ENCODE measurements at regions not wholly inside any gene's neighbourhood (a gene's known extent, or its start where the extent isn't known, plus 50 kb on each side); places are given as distances from the start of the nearest gene placed in this dataset.

GRCh38 chr9:91024841-91025240 lies 223.2 kb downstream of the SYK start:
- no peak for DNase-seq (ENCODE audit: low spot score)

DNA sequence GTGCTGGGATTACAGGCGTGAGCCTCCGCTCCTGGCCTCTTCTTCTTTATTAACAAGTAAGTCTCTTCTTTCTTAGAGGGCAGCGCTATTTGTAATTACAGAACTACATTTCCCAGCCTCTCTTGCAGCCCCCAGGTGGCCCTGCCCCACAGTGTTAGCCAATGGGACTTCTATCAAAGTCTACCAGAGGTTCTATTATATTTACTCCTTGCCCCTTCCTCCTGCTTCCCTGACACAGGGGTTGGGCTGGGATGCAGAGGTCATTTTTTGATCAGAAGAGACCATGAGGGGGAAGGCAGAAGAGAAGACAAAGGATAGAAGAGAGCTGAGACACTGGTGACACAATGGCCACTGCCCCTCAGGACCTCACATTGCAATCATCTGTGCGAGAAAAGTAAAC lies 224.2 kb downstream of the SYK start:
- DNase-seq (ENCODE audit: low spot score), result no peak

DNA sequence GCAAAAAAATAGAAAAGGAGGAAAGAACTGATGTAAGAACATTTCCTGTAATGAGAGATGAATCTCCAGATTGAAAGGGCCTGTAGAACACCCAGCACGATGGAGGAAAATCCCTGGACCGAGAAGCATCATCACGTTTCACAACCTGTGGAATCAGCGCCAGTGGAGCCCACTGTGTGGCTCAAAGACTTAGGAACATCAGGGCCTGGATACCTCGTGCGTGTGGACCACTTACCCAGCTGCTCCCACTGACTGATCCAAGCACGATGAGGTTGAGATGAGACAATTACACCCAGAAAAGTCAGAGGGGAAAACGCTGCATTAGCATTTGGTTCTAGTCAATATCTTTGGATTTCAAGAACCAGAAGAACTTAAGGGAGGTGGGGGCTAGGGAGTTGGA lies 224.6 kb downstream of the SYK start:
- DNase-seq (ENCODE audit: low spot score), result no peak

GRCh38 chr9:91027005-91027404 lies 225.4 kb downstream of the SYK start:
- no peak for DNase-seq (ENCODE audit: low spot score)

DNA sequence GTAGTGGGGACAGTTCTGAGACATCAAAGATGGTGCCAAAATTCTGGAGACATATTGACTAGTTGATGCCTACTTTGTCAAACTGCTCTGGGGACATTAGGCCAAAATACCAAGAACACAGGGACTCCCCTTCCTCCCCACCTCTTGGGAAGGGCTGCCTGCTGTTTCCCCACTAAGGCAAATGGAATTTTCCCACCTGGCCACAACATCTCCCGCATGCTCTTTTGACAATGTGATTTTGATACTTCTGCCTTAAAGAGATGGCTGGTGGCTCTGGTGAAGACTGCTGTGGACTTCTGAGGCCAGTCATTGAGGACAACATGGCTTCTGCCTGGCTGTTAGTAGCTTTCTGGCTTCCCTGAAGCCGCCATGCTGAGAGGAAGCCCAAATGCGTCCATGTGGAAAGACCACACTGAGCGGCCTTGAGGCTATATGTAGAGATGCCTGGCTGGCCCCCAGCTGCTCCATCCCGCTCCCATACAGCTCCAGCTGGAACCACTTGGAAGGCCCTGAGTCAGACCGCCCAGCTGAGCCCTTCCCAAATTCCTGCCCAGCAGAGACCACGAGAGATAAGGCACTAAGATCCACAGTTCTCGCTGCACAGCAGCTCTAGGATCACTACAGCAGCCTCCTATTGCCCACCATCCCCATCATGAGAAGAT lies 226.7 kb downstream of the SYK start:
- DNase-seq (ENCODE audit: low spot score), result no peak

DNA sequence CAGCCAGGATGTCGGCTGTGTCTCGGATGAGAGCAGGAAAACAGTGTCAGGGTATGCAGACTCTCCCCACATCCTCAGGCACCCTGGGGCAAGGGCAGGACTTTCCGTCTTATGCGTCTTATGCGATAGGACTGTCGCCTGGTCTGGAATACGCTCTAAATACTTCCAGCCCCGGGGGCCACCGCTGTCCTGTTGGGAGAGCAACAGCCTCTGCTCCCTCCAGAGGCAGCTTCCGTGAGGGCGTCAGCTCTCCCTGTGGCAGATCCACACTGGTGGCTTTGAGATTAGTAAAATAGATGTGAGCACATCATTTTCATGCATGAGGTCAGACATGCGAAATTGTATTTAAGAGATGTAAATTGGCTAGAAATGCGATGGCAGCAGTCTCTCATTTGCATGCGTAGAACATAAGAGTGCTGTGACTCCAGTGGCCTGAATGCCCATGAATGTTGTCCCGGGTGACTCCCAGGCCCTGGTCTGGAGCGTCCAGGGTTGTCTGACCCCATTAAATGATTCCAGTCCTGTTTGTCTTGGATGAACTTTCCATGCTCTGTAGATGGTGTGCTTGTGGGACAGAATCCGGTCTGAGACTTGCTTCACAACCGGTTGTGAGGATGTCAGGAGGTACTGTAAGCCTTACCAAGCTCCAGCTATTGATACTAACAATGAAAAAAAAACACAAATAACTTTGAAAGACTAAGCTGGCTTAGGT lies 228.2 kb downstream of the SYK start:
- DNase-seq (ENCODE audit: low spot score), result no peak

DNA sequence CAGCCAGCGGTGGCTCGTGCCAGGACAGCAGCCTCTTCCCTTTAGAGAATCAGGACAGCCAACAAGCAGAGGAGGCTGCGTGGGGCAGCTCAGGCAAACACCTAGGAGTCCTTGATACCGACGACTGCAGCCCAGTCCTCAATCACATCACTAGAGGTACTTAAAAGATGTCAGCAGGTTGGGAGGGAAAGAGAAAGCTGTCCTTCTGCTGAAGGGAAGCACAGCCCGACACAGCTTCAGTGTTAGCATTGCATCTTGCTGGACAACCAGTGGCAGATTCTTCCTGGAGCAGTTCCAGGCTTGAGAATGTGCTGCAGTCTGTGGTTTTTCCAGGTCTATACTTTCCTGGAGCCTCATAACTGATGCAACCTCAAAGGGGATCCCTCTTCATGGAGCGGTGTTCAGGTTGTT lies 230.5 kb downstream of the SYK start:
- DNase-seq (ENCODE audit: low spot score), result no peak

GRCh38 chr9:91033270-91033669 lies 231.7 kb downstream of the SYK start:
- DNase-seq (ENCODE audit: low spot score), result no peak

DNA sequence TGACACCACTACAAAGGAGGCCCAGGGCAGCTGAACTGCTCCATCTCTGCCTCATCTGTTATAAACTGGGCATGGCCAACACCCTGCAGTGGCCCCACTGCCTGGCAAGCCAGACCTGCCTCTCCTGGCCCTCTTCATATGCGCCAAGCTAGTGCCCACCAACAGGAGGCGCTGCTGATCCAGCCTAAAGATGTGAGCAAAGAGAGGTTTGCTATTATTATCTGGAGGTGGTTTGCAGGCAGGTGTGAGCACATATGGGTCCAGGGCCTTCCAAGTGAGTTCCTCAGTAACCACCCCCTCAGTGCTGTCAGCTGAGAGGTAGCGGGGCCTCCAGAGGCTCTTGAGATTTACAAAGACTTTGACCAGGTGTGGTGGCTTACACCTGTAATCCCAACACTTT lies 232.2 kb downstream of the SYK start:
- no peak for DNase-seq (ENCODE audit: low spot score)

DNA sequence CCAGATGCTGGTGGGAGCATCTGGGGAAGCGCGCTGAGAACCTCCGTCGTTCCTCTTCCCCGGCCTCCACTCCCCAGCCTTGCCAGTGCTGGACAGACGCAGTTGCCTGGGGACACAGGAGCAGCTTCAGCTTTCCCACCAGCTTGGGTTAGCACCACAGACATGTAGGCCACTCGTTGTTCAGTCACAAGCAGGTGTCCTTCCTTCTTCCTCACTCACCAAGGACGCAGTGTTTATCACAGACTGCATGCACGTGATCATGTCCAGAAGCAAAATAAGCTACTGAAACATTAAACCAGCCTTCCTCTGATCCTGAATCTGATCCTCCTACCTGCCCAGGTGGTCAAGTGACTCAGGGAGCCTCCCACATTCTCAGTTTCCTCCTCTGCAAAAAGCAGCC lies 232.9 kb downstream of the SYK start:
- no peak for DNase-seq (ENCODE audit: low spot score)

DNA sequence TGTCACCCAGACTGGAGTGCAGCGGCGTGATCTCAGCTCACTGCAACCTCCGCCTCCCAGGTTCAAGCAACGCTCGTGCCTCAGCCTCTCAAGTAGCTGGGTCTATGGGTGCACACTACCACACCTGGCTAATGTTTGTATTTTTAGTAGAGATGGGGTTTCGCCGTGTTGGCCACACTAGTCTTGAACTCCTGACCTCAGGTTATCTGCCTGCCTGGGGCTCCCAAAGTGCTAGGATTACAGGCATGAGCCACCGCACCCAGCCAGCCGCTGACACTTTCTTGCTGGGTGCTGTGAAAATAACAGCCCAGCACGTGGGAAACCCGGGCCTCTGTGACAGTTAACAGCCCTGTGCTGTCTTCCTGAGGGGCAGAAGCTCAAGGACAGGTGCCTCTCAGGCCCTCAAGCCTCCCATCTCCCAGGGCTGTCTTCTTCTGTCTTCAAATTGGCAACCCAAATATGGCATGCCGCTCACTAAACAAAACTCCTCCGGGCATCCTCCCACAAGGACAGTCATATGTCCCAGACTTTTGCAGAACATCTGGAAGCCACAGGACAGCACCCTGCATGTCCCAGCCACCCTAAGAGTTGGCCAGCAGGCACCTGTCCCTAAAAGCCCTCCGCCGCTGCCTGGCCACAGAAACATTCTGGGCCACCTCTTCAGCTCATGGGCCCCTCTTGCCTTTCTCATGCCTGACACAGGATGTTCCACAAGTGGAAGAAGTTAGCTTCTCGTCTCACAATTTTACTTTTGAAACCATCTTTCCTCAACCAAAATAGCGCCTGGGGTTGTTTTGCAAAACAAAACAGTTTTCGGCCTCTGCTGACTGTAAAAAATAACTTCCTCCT lies 233.6 kb downstream of the SYK start:
- no peak for DNase-seq (ENCODE audit: low spot score)

- no peak for DNase-seq (ENCODE audit: low spot score)
These were observed 234.2 kb downstream of the SYK start for GRCh38 chr9:91035825-91036208.

- no peak for DNase-seq (ENCODE audit: low spot score)
These were observed 234.7 kb downstream of the SYK start for GRCh38 chr9:91036356-91036755.

DNA sequence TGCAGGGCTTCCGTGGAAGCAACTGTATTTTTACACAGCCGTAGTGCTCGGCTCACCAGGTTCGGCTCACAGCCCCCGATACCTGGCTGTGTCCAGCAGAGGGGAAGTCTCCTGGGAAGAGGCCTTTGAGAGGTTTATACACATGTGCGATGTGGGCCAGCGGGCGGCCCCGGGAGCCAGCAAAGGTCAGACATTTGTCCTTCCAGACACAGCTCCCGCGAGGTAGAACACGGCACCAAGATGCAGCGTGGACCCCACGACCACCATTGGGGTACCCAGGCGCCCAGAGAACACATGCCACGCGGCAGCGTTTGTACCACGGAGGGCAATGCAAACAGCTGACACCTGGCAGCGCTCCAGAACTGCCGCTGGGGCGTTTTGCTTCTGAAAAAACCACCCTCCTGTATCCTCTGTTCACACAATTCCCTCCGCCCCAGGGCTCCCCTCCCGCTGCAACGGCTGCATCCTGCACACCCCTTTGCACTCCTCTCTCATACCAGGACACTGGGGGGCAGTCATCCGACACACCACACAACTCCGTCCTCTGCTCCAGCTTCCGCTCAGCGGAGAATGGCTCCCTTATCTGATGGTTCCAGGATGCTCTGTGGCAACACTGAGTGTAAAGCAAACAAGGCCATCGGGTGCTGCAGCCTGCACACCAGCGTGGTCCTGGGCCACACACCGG lies 235.3 kb downstream of the SYK start:
- peak; percentile 86 for DNase-seq (ENCODE audit: low spot score)

DNA sequence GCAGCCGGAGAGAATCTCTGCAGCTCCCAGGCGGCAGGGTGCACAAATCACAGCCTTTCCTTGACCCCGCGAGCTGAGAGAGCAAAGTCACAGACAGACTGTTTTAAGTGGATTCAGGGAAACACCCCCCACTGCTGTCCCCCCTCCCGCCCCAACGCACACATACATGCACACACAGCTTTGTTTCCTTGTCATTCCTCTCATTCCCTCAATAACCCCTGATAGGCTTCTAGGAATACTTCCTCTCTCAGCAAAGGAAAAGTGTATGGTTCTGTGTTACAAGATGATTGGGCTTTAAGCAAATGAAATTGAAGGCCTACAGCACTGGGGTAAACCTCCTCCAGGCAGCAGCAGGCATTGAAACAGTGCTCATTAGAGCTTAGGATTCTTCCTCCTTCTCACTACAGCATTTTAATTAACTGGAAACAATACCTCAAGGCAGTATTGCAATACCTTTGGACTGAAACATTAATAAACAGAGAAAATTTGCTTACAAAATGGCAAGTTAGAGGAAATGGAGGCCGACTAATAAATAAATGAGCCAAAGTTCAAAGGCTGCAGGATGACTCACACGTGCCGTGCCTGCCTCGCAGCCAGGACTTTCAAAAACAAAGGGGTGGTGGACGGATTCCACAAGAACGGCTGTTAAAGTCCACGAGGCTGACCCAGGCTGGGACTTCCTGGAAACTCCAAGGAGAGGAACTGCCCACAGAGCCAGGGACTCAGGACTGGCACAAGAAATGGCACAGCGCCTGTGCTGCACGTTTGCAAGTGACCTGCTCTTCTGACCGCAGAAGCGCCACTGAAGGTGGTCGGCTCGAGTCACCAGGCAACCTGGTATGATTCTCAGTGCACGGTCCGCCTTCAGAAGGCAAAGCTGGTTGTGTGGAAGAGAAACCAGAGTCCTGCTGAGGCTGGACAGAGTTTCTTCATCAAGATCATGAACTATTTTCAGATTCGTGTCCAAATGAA lies 236.2 kb downstream of the SYK start:
- DNase-seq (ENCODE audit: low spot score), result peak; percentile 86

DNA sequence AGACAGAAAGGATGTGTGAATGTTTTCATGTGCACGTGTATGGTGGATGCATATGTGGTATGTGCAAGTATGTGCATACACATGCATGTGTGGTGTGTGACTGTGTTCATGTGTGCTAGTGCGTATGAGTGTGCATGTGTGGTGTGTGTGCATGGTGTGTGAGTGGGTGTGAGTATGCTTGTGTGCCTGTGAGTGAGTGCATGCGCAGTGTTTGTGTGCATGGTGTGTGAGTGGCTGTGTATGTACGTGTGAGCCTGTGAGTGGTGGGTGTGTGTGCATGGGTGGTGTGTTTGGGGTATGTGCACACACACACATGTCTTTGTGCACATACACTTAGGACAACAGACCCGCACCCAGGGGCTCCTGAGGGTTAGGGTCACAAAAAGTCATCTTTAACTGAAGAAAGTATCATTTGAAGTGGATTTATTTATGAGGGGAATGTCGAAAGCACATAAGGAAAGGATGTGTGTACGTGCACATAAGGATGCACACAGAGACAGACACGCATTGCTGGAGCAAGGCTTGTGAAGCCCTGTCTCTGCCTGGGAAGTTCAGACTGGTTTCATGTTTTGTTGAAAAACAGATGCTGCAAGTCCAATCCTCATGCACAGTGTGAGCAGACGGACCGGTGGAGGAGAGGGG lies 237.0 kb downstream of the SYK start:
- DNase-seq (ENCODE audit: low spot score), result no peak

DNA sequence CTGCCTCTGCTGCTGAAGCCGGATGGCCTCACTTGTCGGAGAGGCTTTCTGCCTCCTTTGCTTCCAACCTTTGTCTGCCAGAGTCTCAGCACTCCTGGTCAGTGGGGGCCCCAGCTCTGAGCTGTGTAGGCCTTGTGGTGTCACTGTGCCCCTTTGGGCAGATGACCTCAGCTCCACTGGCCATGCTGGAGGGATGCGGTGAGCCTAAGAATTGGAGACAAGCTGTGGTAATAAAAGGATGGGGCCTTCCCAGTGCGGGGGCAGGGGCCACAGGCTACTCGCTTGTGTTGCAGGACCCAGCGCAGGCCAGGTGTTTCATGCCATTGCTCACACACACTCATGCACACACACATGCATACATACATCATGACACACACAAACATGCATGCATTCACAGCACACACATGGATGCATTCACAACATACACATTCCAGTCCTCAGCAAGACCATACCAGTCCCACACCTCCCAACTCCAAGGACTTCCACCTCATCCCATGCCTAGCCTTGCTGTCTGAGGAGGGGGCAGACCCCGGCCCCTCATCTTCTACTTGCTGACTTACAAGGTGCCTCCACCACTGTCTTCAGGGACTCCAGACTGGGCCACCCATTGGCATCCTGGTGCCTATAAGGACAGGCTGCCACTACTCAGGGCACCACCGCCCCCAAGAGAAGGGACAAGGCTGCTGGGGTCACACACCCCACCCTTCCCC lies 237.7 kb downstream of the SYK start:
- no peak for DNase-seq (ENCODE audit: low spot score)

- DNase-seq (ENCODE audit: low spot score), result no peak
These were observed 238.2 kb downstream of the SYK start for GRCh38 chr9:91039835-91040140.

DNA sequence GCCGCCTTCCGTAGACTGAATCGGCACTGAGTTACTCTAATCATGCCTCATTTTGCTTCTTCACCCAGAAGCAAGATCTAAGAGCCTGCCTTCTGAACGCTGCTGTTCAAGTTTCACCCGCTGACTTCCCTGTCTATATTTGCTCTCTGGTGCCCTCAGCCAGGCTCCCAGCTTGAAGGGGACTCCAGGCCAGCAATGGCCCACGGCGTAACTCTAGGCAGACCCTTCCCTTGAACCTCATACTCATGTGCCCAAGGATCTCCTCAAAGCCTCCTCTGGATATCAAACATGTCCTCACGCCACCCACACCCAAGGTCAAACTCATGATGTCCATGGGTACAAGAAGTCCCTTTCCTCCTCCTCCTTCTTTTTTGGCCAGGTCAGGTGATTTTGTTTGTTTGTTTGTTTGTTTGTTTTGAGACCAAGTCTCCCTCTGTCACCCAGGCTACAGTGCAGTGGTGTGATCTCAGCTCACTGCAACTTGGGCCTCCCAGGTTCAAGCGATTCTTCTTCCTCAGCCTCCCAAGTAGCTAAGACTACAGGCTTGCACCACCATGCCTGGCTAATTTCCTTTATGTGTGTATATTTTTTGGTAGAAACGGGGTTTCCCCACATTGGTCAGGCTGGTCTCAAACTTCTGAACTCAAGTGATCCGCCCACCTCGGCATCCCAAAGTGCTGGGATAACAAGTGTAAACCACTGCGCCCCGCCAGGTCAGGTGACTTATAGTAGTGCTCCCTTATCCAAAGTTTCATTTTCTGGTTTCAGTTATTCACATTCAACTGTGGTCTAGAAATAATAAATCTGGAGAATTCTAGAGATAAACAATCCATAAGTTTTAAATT lies 239.0 kb downstream of the SYK start:
- DNase-seq (ENCODE audit: low spot score), result no peak
